ENCODE measurements at regions not wholly inside any gene's neighbourhood (a gene's known extent, or its start where the extent isn't known, plus 50 kb on each side); places are given as distances from the start of the nearest gene placed in this dataset.
"Not testable (repeated sequence)": the region's sequence is repeated elsewhere in the genome, so short reads cannot be mapped to it uniquely, and the experiment has no call there.

DNA sequence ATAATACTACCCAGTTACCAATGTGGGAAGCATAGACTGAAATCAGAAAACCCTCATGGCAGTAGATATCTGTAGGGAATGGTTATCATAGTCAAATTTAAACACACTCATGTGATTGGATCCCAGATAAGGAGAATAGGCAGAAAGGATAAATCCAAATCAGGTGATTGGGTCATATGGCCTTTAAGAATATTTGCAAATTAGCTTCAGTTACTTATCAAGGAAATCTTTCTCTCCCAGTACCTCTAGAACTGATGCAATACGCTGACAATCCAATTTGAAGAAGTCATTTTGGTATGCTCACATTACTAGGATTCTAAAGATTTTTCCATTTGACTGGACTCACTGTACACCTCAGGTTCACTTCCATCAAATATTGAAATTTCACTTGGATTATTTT is 87.7 kb upstream of the MNS1 start:
- Histone ChIP-seq H3K27me3 (replicated peaks in 1 of 2; ENCODE audit: control insufficient read depth in 2 of 2, insufficient read depth in 2 of 2, low read length in 1 of 2) (no peaks in the 10 kb centered on the region), H3K4me2 (ENCODE audit: control insufficient read depth, insufficient read depth) (no peak overlapping the region), H3K27ac (ENCODE audit: control insufficient read depth, insufficient read depth) (no peak overlapping the region), H3K36me3 (ENCODE audit: control insufficient read depth in 2 of 2, insufficient read depth in 2 of 2, low read length in 1 of 2) (no peaks in the 10 kb centered on the region), H3K79me2 (ENCODE audit: control insufficient read depth, insufficient read depth, low read length) (no peaks in the 10 kb centered on the region), H3K9me3 (replicated peaks; ENCODE audit: control insufficient read depth, insufficient read depth, low read length) (no peaks in the 10 kb centered on the region; the same call in 2 of the 3 replicates), H4K20me1 (ENCODE audit: control insufficient read depth, insufficient read depth) (no peaks in the 10 kb centered on the region), H2AFZ (ENCODE audit: control insufficient read depth, low read depth, low read length) (no peak overlapping the region), H3K4me1 (ENCODE audit: control insufficient read depth, insufficient read depth, low read length) (no peaks in the 10 kb centered on the region), H3K9ac (ENCODE audit: control insufficient read depth, insufficient read depth, low read length) (no peak overlapping the region), H3K4me3 (no peak overlapping the region)
- ChIA-PET CTCF (no interaction called here), POLR2A (no interaction called here), RAD21 (ENCODE audit: unreplicated experiment) (no interaction called here), SMC1A (ENCODE audit: uncharacterized antibody, unreplicated experiment) (no interaction called here)
- ATAC-seq (no peak), DNase-seq (ENCODE audit: low read depth, low spot score) (no peak), FAIRE-seq (no peak)
- intact Hi-C loops (cut with micrococcal nuclease; ENCODE audit: unreplicated experiment) (no loop called here), in situ Hi-C loops (cut with MboI) (no loop called here)
- WGBS (ENCODE audit: insufficient coverage, insufficient replicate concordance, low lambda C conversion rate, missing lambda C conversion rate), result 0% methylated on average over 1 of the region's 1 CpG
- no TSS peak for BruUV-seq (replicated peaks)
- no peak for TF ChIP-seq MTA2 (IDR thresholded peaks at IDR 0.05; ENCODE audit: low read depth)
- TF ChIP-seq EED (IDR thresholded peaks at IDR 0.05; ENCODE audit: low read depth), result no peak
- no peak for TF ChIP-seq SUZ12 (IDR thresholded peaks at IDR 0.05; ENCODE audit: unreplicated experiment)
- TF ChIP-seq, protein P1, sequence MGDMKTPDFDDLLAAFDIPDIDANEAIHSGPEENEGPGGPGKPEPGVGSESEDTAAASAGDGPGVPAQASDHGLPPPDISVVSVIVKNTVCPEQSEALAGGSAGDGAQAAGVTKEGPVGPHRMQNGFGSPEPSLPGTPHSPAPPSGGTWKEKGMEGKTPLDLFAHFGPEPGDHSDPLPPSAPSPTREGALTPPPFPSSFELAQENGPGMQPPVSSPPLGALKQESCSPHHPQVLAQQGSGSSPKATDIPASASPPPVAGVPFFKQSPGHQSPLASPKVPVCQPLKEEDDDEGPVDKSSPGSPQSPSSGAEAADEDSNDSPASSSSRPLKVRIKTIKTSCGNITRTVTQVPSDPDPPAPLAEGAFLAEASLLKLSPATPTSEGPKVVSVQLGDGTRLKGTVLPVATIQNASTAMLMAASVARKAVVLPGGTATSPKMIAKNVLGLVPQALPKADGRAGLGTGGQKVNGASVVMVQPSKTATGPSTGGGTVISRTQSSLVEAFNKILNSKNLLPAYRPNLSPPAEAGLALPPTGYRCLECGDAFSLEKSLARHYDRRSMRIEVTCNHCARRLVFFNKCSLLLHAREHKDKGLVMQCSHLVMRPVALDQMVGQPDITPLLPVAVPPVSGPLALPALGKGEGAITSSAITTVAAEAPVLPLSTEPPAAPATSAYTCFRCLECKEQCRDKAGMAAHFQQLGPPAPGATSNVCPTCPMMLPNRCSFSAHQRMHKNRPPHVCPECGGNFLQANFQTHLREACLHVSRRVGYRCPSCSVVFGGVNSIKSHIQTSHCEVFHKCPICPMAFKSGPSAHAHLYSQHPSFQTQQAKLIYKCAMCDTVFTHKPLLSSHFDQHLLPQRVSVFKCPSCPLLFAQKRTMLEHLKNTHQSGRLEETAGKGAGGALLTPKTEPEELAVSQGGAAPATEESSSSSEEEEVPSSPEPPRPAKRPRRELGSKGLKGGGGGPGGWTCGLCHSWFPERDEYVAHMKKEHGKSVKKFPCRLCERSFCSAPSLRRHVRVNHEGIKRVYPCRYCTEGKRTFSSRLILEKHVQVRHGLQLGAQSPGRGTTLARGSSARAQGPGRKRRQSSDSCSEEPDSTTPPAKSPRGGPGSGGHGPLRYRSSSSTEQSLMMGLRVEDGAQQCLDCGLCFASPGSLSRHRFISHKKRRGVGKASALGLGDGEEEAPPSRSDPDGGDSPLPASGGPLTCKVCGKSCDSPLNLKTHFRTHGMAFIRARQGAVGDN (IDR thresholded peaks at IDR 0.05), result no peak
- TF ChIP-seq WRNIP1 (IDR thresholded peaks at IDR 0.05; ENCODE audit: borderline replicate concordance, low read depth, low read length), result no peak
- no peak for TF ChIP-seq POU2F2 (IDR thresholded peaks at IDR 0.05; ENCODE audit: borderline replicate concordance, low read depth, low read length)
- TF ChIP-seq, protein P2, sequence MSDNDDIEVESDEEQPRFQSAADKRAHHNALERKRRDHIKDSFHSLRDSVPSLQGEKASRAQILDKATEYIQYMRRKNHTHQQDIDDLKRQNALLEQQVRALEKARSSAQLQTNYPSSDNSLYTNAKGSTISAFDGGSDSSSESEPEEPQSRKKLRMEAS (IDR thresholded peaks at IDR 0.05; ENCODE audit: low read depth, low read length), result no peak
- no peak for TF ChIP-seq SUPT20H (IDR thresholded peaks at IDR 0.05; ENCODE audit: borderline replicate concordance, control insufficient read depth, low read depth, low read length)
- no peak for TF ChIP-seq NR2C1 (IDR thresholded peaks at IDR 0.05)
- no peak for TF ChIP-seq SREBF1 (IDR thresholded peaks at IDR 0.05; ENCODE audit: low read length)

DNA sequence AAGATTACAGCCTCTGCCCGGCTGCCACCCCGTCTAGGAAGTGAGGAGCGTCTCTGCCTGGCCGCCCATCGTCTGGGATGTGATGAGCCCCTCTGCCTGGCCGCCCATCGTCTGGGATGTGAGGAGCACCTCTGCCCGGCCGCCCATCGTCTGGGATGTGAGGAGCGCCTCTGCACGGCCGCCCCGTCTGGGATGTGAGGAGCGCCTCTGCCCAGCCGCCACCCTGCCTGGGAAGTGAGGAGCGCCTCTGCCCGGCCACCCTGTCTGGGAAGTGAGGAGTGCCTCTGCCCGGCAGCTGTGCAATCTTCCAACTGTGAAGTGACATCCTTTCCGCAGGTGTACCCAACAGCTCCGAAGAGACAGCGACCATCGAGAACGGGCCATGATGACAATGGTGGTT is 75.6 kb upstream of the MNS1 start:
- 74% methylated on average over 24 of the region's 24 CpGs for WGBS (ENCODE audit: insufficient coverage, insufficient replicate concordance, low lambda C conversion rate, missing lambda C conversion rate)
- FAIRE-seq; CTCF ChIA-PET; SMC1A ChIA-PET (ENCODE audit: uncharacterized antibody, unreplicated experiment); H3K27me3 ChIP-seq (replicated peaks in 1 of 2; ENCODE audit: control insufficient read depth in 2 of 2, insufficient read depth in 2 of 2, low read length in 1 of 2); H2AFZ ChIP-seq (ENCODE audit: control insufficient read depth, low read depth, low read length); H3K9ac ChIP-seq (ENCODE audit: control insufficient read depth, insufficient read depth, low read length); H3K4me2 ChIP-seq (ENCODE audit: control insufficient read depth, insufficient read depth); BruUV-seq (replicated peaks); H3K79me2 ChIP-seq (ENCODE audit: control insufficient read depth, insufficient read depth, low read length); DNase-seq (ENCODE audit: low read depth, low spot score); H3K27ac ChIP-seq (ENCODE audit: control insufficient read depth, insufficient read depth); ATAC-seq; H3K4me1 ChIP-seq (ENCODE audit: control insufficient read depth, insufficient read depth, low read length); POLR2A ChIA-PET; RAD21 ChIA-PET (ENCODE audit: unreplicated experiment); H3K36me3 ChIP-seq (ENCODE audit: control insufficient read depth in 2 of 2, insufficient read depth in 2 of 2, low read length in 1 of 2); H3K4me3 ChIP-seq; in situ Hi-C loops (cut with MboI); H4K20me1 ChIP-seq (ENCODE audit: control insufficient read depth, insufficient read depth); H3K9me3 ChIP-seq (replicated peaks; ENCODE audit: control insufficient read depth, insufficient read depth, low read length); intact Hi-C loops (cut with micrococcal nuclease; ENCODE audit: unreplicated experiment): not testable (repeated sequence)

Data from GM12878 (cell line).